Common myeloid progenitor, CD34-positive (primary cell): ENCODE measurements at regions not wholly inside any gene's neighbourhood (a gene's known extent, or its start where the extent isn't known, plus 50 kb on each side); places are given as distances from the start of the nearest gene placed in this dataset.

Experiments used
- CTCF ChIA-PET: fragments of 350-600 bp; sonication (Branson Sonifier 250); formaldehyde crosslinking; loops from one replicate; lab custom pipeline; 2021; ENCODE audit warnings: antibody characterized with exemption; lab: Charles Lee
- POLR2A ChIA-PET: fragments of 350-600 bp; sonication (Branson Sonifier 250); formaldehyde crosslinking; loops from one replicate; lab custom pipeline; 2021; ENCODE audit warnings: antibody characterized with exemption; lab: Charles Lee
- DNase-seq, 3 donors: peaks; one replicate each; pipeline versions ENCODE4 v3.0.0 to v3.0.0-alpha.2; 2013
- H3K27ac ChIP-seq, 2 experiments: 1 replicate in 1 of 2; 2 replicates in 1 of 2; pipeline ENCODE4 v1.7.0; 2013; ENCODE audit warnings: inconsistent platforms in 2 of 2, low read length in 2 of 2, mild to moderate bottlenecking in 2 of 2, low read depth in 1 of 2, moderate library complexity in 1 of 2; ENCODE audit not compliant: severe bottlenecking in 2 of 2, insufficient read depth in 1 of 2, poor library complexity in 1 of 2
- H3K27me3 ChIP-seq, 5 experiments: replicated peaks in 2 of 5; 1 replicate in 3 of 5; 2 replicates in 2 of 5; pipeline versions ENCODE4 v1.6.1 to v1.7.0; 2013; ENCODE audit warnings: low read length in 4 of 5, mild to moderate bottlenecking in 2 of 5, moderate library complexity in 2 of 5, inconsistent platforms in 1 of 5; ENCODE audit not compliant: insufficient read depth in 5 of 5, control insufficient read depth in 4 of 5
- H3K36me3 ChIP-seq, 4 experiments: 1 replicate in 2 of 4; 2 replicates in 2 of 4; pipeline versions ENCODE4 v1.6.1 to v1.7.0; 2013; ENCODE audit warnings: low read length in 3 of 4, control low read depth in 1 of 4, mild to moderate bottlenecking in 1 of 4; ENCODE audit not compliant: control insufficient read depth in 4 of 4, insufficient read depth in 4 of 4
- H3K4me1 ChIP-seq, 4 experiments: 1 replicate in 3 of 4; 2 replicates in 1 of 4; pipeline versions ENCODE4 v1.6.1 to v1.7.1; 2013; ENCODE audit warnings: low read length in 3 of 4, mild to moderate bottlenecking in 3 of 4, control low read depth in 1 of 4, inconsistent platforms in 1 of 4, moderate library complexity in 1 of 4; ENCODE audit not compliant: control insufficient read depth in 4 of 4, insufficient read depth in 4 of 4; ENCODE audit errors: control extremely low read depth in 1 of 4
- H3K4me3 ChIP-seq, 7 experiments: 1 replicate in 4 of 7; 2 replicates in 3 of 7; pipeline versions ENCODE4 v1.5.1 to v1.7.0; 2013; ENCODE audit warnings: mild to moderate bottlenecking in 7 of 7, low read length in 6 of 7, moderate library complexity in 6 of 7, inconsistent platforms in 2 of 7, low read depth in 2 of 7, control low read depth in 1 of 7; ENCODE audit not compliant: insufficient read depth in 4 of 7, control insufficient read depth in 1 of 7; ENCODE audit errors: extremely low read depth in 1 of 7
- H3K9me3 ChIP-seq, 5 experiments: 1 replicate in 4 of 5; 2 replicates in 1 of 5; pipeline versions ENCODE4 v1.6.1 to v1.7.1; 2013; ENCODE audit warnings: low read length in 4 of 5, mild to moderate bottlenecking in 2 of 5, inconsistent platforms in 1 of 5, low read depth in 1 of 5, moderate library complexity in 1 of 5; ENCODE audit not compliant: control insufficient read depth in 4 of 5, insufficient read depth in 2 of 5; ENCODE audit errors: control extremely low read depth in 1 of 5
- WGBS: methylation state at CpG from one replicate; pipeline ENCODE4 v1.1.5; 2013; ENCODE audit not compliant: insufficient coverage; 5-methylcytosine and 5-hydroxymethylcytosine counted together

- H3K4me3 ChIP-seq, result no peak overlapping the region
- H3K36me3 ChIP-seq, result no peaks in the 10 kb centered on the region
- WGBS, result no CpG with 5 or more reads among the region's 2 CpGs
- no peaks in the 10 kb centered on the region for H3K27me3 ChIP-seq
- H3K9me3 ChIP-seq, result no peaks in the 10 kb centered on the region
- no peak overlapping the region for H3K27ac ChIP-seq
- H3K4me1 ChIP-seq, result no peaks in the 10 kb centered on the region
- POLR2A ChIA-PET, result no interaction called here
- no peak for DNase-seq
- CTCF ChIA-PET, result no interaction called here
Observed at GRCh38 chr2:180161415-180161814, 154.3 kb upstream of the CWC22 start.

DNA sequence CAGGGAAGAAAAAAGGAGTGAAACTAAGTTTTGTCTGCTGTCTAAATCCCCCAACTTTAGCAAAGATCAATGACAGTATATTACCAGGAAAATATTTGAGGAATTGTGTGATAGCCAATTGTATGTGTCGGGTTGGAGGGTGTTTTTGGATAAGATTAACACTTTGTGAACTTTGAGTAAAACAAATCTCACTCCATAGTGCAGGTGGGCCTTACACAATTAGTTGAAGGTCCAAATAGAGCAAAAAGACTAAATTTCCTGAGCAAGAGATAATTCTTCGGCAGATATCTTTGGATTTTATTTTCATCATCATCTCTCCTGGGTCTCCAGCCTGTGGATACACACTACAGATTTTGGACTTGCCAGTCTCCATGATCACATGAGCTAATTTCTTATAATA, 152.8 kb upstream of the CWC22 start:
- Histone ChIP-seq H3K9me3 (no peaks in the 10 kb centered on the region), H3K27me3 (no peaks in the 10 kb centered on the region), H3K4me1 (no peaks in the 10 kb centered on the region), H3K4me3 (no peak overlapping the region), H3K27ac (no peak overlapping the region), H3K36me3 (no peaks in the 10 kb centered on the region)
- ChIA-PET POLR2A (no interaction called here), CTCF (no interaction called here)
- WGBS, result no CpG with 5 or more reads among the region's 2 CpGs
- no peak for DNase-seq

DNA sequence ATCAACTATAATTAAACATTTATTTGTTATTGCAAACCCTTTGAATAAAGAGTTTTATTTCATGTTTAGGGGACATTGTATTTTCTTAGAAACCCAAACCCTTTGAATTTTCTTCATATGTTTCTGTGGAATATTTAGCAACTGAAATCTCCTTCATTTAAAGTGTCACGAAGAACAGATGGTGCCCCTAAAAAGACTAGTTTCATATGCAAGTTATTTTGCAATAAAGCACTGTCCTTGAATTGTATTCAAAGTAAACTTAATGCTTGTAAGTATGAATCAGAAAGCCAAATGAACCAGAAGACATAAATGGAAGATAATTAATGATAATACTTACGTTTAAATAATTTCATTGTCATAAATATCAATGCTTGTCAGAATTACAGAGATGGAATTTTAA, 151.9 kb upstream of the CWC22 start:
- Histone ChIP-seq H3K4me3 (no peak overlapping the region), H3K36me3 (no peaks in the 10 kb centered on the region), H3K27me3 (no peaks in the 10 kb centered on the region), H3K9me3 (no peaks in the 10 kb centered on the region), H3K27ac (no peak overlapping the region), H3K4me1 (no peaks in the 10 kb centered on the region)
- DNase-seq, result no peak
- CTCF ChIA-PET, result no interaction called here
- POLR2A ChIA-PET, result no interaction called here
- WGBS, result no CpG with 5 or more reads among the region's 2 CpGs

- DNase-seq, result no peak
- Histone ChIP-seq H3K27ac (no peak overlapping the region), H3K36me3 (no peaks in the 10 kb centered on the region), H3K9me3 (no peaks in the 10 kb centered on the region), H3K4me1 (no peaks in the 10 kb centered on the region), H3K27me3 (no peaks in the 10 kb centered on the region), H3K4me3 (no peak overlapping the region)
- POLR2A ChIA-PET, result no interaction called here
- CTCF ChIA-PET, result no interaction called here
Observed at GRCh38 chr2:180156651-180157050, 149.6 kb upstream of the CWC22 start.

- H3K9me3 ChIP-seq, result no peaks in the 10 kb centered on the region
- no CpG with 5 or more reads among the region's 1 CpG for WGBS
- H3K4me3 ChIP-seq, result no peak overlapping the region
- H3K4me1 ChIP-seq, result no peaks in the 10 kb centered on the region
- no peak overlapping the region for H3K27ac ChIP-seq
- no peaks in the 10 kb centered on the region for H3K36me3 ChIP-seq
- POLR2A ChIA-PET, result no interaction called here
- no peak for DNase-seq
- CTCF ChIA-PET, result interaction anchor here (1.6 kb wide), 1 partner anchor 27 kb away, joined by 3 read pairs; no protein-coding TSS in a partner anchor
- no peaks in the 10 kb centered on the region for H3K27me3 ChIP-seq
Observed at GRCh38 chr2:180150606-180151005, 143.5 kb upstream of the CWC22 start.

GRCh38 chr2:180146541-180146940, 139.4 kb upstream of the CWC22 start:
- no peak for DNase-seq
- H3K27me3 ChIP-seq, result no peaks in the 10 kb centered on the region
- WGBS, result no CpG with 5 or more reads among the region's 2 CpGs
- CTCF ChIA-PET, result no interaction called here
- no peak overlapping the region for H3K27ac ChIP-seq
- no peak overlapping the region for H3K4me3 ChIP-seq
- POLR2A ChIA-PET, result no interaction called here
- no peaks in the 10 kb centered on the region for H3K9me3 ChIP-seq
- H3K36me3 ChIP-seq, result no peaks in the 10 kb centered on the region
- no peaks in the 10 kb centered on the region for H3K4me1 ChIP-seq

DNA sequence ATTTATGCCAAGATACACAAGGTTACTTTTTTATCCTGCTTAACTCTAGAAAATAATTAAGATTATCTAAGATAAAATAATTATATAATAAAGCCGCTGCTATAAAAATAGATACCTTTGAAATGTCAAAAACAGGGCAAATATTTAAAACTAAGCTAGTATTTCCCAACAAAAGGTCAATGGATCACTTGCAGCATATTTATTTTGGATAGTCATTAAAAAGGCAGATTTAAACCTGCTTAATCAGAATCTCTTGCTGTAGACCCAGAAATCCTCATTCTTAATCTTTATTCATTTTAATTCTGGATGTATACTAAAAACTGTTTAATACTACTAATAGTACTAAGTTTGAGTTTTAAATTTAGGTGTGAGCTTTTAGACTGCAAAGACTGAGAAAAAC, 139.0 kb upstream of the CWC22 start:
- Histone ChIP-seq H3K27ac (no peak overlapping the region), H3K4me1 (no peaks in the 10 kb centered on the region), H3K36me3 (no peaks in the 10 kb centered on the region), H3K4me3 (no peak overlapping the region), H3K27me3 (no peaks in the 10 kb centered on the region), H3K9me3 (no peaks in the 10 kb centered on the region)
- ChIA-PET POLR2A (no interaction called here), CTCF (no interaction called here)
- DNase-seq, result no peak
- no CpG with 5 or more reads among the region's 1 CpG for WGBS
